ENCODE measurements at regions not wholly inside any gene's neighbourhood (a gene's known extent, or its start where the extent isn't known, plus 50 kb on each side); places are given as distances from the start of the nearest gene placed in this dataset.
"Not testable (repeated sequence)": the region's sequence is repeated elsewhere in the genome, so short reads cannot be mapped to it uniquely, and the experiment has no call there.

DNA sequence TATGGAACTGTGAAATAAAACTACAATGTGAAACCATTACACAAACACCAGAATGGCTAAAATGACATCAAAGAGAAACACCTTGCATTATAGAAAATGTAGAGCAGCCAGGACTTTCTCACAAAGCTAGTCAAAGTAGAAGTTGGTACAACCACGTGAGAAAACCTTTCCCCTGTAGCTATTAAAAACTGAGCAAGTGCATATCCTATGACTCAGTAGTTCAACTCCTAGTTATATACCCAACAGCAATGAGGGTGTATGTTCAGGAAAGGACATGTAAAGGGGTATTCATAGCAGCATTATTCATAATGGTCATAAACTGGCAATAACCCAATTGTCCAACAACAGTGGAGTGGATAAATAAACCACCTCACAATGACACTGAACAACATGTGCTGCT is 177.5 kb upstream of the NUDT10 start:
- H3K9me2 ChIP-seq (replicated peaks; ENCODE audit: low read depth, low read length), result no peaks in the 10 kb centered on the region
- no peak overlapping the region for H3K9ac ChIP-seq (ENCODE audit: low read depth, low read length, poor library complexity, severe bottlenecking)
- H3F3A ChIP-seq (ENCODE audit: low read depth), result no peaks in the 10 kb centered on the region
- no peaks in the 10 kb centered on the region for H3K27me3 ChIP-seq (ENCODE audit: insufficient read depth, low read length, poor library complexity, severe bottlenecking)
- no peaks in the 10 kb centered on the region for H3K9me3 ChIP-seq (ENCODE audit: insufficient read depth, low read depth, low read length)
- no peak overlapping the region for H2AFZ ChIP-seq (ENCODE audit: low read length)
- TF ChIP-seq, protein P1, sequence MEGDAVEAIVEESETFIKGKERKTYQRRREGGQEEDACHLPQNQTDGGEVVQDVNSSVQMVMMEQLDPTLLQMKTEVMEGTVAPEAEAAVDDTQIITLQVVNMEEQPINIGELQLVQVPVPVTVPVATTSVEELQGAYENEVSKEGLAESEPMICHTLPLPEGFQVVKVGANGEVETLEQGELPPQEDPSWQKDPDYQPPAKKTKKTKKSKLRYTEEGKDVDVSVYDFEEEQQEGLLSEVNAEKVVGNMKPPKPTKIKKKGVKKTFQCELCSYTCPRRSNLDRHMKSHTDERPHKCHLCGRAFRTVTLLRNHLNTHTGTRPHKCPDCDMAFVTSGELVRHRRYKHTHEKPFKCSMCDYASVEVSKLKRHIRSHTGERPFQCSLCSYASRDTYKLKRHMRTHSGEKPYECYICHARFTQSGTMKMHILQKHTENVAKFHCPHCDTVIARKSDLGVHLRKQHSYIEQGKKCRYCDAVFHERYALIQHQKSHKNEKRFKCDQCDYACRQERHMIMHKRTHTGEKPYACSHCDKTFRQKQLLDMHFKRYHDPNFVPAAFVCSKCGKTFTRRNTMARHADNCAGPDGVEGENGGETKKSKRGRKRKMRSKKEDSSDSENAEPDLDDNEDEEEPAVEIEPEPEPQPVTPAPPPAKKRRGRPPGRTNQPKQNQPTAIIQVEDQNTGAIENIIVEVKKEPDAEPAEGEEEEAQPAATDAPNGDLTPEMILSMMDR (conservative IDR thresholded peaks at IDR 0.05; ENCODE audit: low read length), result no peak
- TF ChIP-seq EZH2phosphoT487 (IDR thresholded peaks at IDR 0.05; ENCODE audit: borderline replicate concordance), result no peak
- H3K79me2 ChIP-seq (ENCODE audit: insufficient read depth, low read length), result no peaks in the 10 kb centered on the region
- no peaks in the 10 kb centered on the region for H3K4me1 ChIP-seq (ENCODE audit: insufficient read depth, low read length, poor library complexity, severe bottlenecking)
- no peaks in the 10 kb centered on the region for H3K36me3 ChIP-seq (ENCODE audit: insufficient read depth, low read length)
- H3K4me3 ChIP-seq (ENCODE audit: low read length, poor library complexity, severe bottlenecking), result no peak overlapping the region
- no peak overlapping the region for H3K4me2 ChIP-seq (ENCODE audit: low read depth, low read length, poor library complexity, severe bottlenecking)
- H4K20me1 ChIP-seq (ENCODE audit: insufficient read depth, low read length, poor library complexity, severe bottlenecking), result no peaks in the 10 kb centered on the region

DNA sequence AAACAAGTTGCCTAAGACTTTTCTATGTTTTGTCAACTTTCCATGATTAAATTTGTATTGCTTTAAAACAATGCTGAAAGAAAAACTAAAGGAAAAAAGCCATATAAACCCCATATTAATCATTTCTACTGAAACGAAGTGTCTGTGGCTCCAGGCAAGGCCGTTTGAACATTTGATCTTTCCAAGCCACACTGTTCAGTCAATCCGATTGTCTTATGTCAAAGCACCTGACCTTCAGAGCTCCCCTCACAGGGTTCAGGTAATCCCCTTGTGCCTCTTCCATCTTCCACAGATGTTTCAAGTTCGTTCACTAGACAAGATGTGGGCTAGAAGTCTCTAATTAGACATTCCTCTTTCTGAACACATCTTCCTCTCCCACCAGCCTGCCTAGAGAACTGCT is 177.1 kb upstream of the NUDT10 start:
- TF ChIP-seq, protein P1 (conservative IDR thresholded peaks at IDR 0.05; ENCODE audit: low read length), result no peak
- no peak for TF ChIP-seq EZH2phosphoT487 (IDR thresholded peaks at IDR 0.05; ENCODE audit: borderline replicate concordance)
- Histone ChIP-seq H4K20me1 (ENCODE audit: insufficient read depth, low read length, poor library complexity, severe bottlenecking) (no peaks in the 10 kb centered on the region), H3K9me2 (replicated peaks; ENCODE audit: low read depth, low read length) (no peaks in the 10 kb centered on the region), H3K36me3 (ENCODE audit: insufficient read depth, low read length) (no peaks in the 10 kb centered on the region), H3K9ac (ENCODE audit: low read depth, low read length, poor library complexity, severe bottlenecking) (no peak overlapping the region), H3K4me3 (ENCODE audit: low read length, poor library complexity, severe bottlenecking) (no peak overlapping the region), H3K4me2 (ENCODE audit: low read depth, low read length, poor library complexity, severe bottlenecking) (no peak overlapping the region), H3K9me3 (ENCODE audit: insufficient read depth, low read depth, low read length) (no peaks in the 10 kb centered on the region), H3K27me3 (ENCODE audit: insufficient read depth, low read length, poor library complexity, severe bottlenecking) (no peaks in the 10 kb centered on the region), H3K79me2 (ENCODE audit: insufficient read depth, low read length) (no peaks in the 10 kb centered on the region), H3F3A (ENCODE audit: low read depth) (no peaks in the 10 kb centered on the region), H3K4me1 (ENCODE audit: insufficient read depth, low read length, poor library complexity, severe bottlenecking) (no peaks in the 10 kb centered on the region), H2AFZ (ENCODE audit: low read length) (no peak overlapping the region)

DNA sequence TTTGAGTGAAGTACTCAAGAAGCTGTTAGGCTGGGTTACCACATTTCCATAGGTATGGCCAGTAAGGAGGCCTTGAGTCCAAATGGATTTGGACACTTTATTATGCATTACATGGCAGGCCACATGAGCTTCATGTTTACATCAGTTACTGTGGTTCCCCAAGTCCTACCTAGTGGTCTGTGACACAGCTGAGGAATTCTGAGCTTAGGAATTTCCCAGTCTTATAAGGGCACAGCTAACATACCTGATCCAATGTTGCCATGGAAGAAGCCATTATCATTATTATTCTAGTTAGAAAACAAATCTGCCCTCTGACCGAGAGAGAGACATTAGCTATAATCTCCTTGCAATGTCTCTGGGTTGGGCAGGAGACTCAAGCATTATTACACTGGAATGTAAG is 174.4 kb upstream of the NUDT10 start:
- Histone ChIP-seq H3K9ac (ENCODE audit: low read depth, low read length, poor library complexity, severe bottlenecking) (no peak overlapping the region), H3K9me3 (ENCODE audit: insufficient read depth, low read depth, low read length) (no peaks in the 10 kb centered on the region), H3K4me2 (ENCODE audit: low read depth, low read length, poor library complexity, severe bottlenecking) (no peak overlapping the region), H2AFZ (ENCODE audit: low read length) (no peak overlapping the region), H3F3A (ENCODE audit: low read depth) (no peaks in the 10 kb centered on the region), H3K9me2 (replicated peaks; ENCODE audit: low read depth, low read length) (no peaks in the 10 kb centered on the region), H3K27me3 (ENCODE audit: insufficient read depth, low read length, poor library complexity, severe bottlenecking) (no peaks in the 10 kb centered on the region), H3K4me3 (ENCODE audit: low read length, poor library complexity, severe bottlenecking) (no peak overlapping the region), H4K20me1 (ENCODE audit: insufficient read depth, low read length, poor library complexity, severe bottlenecking) (no peaks in the 10 kb centered on the region), H3K79me2 (ENCODE audit: insufficient read depth, low read length) (no peaks in the 10 kb centered on the region), H3K4me1 (ENCODE audit: insufficient read depth, low read length, poor library complexity, severe bottlenecking) (no peaks in the 10 kb centered on the region), H3K36me3 (ENCODE audit: insufficient read depth, low read length) (no peaks in the 10 kb centered on the region)
- TF ChIP-seq, protein P1 (conservative IDR thresholded peaks at IDR 0.05; ENCODE audit: low read length), result no peak
- TF ChIP-seq EZH2phosphoT487 (IDR thresholded peaks at IDR 0.05; ENCODE audit: borderline replicate concordance), result no peak

DNA sequence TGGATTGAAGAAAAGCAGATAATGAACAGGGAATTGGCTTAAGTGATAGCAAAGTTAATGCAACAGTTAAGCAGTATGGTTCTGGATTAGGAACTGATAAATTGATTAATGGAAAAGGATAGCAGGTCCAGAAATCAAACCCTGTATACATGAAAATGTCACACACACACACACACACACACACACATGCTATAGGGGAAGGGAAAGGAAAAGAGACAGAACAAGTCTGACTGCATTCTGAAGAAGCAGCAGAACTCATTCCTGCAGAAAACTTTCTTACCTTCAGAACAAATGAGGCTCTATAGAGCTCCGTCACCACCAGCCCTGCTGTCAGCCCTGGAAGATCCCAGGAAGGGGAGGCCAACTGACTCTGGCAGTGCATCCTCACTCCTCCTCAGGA is 173.2 kb upstream of the NUDT10 start:
- H3K9me3 ChIP-seq (ENCODE audit: insufficient read depth, low read depth, low read length); H3K79me2 ChIP-seq (ENCODE audit: insufficient read depth, low read length); H3K36me3 ChIP-seq (ENCODE audit: insufficient read depth, low read length); H3K4me2 ChIP-seq (ENCODE audit: low read depth, low read length, poor library complexity, severe bottlenecking); H3K27me3 ChIP-seq (ENCODE audit: insufficient read depth, low read length, poor library complexity, severe bottlenecking); H3K4me3 ChIP-seq (ENCODE audit: low read length, poor library complexity, severe bottlenecking); H3K9ac ChIP-seq (ENCODE audit: low read depth, low read length, poor library complexity, severe bottlenecking); H4K20me1 ChIP-seq (ENCODE audit: insufficient read depth, low read length, poor library complexity, severe bottlenecking); H3K4me1 ChIP-seq (ENCODE audit: insufficient read depth, low read length, poor library complexity, severe bottlenecking); H3F3A ChIP-seq (ENCODE audit: low read depth); H3K9me2 ChIP-seq (replicated peaks; ENCODE audit: low read depth, low read length); H2AFZ ChIP-seq (ENCODE audit: low read length): not testable (repeated sequence)
